Globus pallidus (tissue), 1 donor: ENCODE measurements at regions not wholly inside any gene's neighbourhood (a gene's known extent, or its start where the extent isn't known, plus 50 kb on each side); places are given as distances from the start of the nearest gene placed in this dataset.
"Not testable (repeated sequence)": the region's sequence is repeated elsewhere in the genome, so short reads cannot be mapped to it uniquely, and the experiment has no call there.

Source experiments
- DNase-seq: peaks from one replicate; pipeline ENCODE4 v3.0.0-alpha.2; 2015; ENCODE audit warnings: low spot score

- no peak for DNase-seq
Measured at GRCh38 chr3:178302966-178303930, 233.0 kb upstream of the KCNMB2 start.

GRCh38 chr3:178304758-178305467 is 231.3 kb upstream of the KCNMB2 start:
- DNase-seq = no peak

- no peak for DNase-seq
Measured at GRCh38 chr3:178306432-178307115, 229.7 kb upstream of the KCNMB2 start.

DNA sequence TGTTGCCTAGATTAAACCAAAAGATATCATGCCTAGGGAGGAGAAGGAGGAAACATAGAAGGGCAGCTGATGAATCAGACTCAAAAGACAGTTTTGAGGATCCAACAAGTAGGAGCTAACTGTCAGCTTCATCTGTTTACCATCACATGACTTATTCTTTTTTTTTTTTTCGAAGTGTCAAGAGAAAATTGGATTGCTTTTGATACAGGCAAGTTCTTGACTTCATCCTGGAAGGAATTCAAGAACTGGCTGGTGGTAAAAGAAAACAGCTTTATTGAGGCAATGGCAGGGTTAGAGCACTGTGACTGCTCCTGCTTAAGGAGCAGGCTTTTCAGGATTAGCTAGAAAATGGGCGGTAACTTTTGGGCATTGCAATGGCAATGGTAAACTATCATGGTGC is 227.5 kb upstream of the KCNMB2 start:
- DNase-seq = no peak

DNA sequence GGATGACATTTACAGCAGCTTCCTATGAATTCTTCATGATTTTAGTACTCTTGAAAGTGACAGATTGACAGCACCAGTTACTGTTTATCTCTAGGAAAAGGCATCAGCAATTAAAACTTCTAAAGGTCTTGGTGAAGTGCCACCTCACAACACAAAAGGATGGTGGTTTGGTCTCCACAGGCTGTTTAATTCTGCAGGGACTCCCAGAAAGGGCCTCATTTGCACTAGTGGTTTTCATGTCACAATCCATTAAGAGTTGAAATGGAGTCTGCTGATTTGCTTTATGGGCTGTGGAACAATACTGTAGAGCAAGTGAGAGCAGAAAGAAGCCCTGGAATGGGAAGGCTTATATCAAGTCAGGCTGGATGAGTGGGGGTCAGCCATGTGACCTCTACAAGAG is 225.3 kb upstream of the KCNMB2 start:
- no peak for DNase-seq

GRCh38 chr3:178313716-178314115 is 222.5 kb upstream of the KCNMB2 start:
- no peak for DNase-seq

DNA sequence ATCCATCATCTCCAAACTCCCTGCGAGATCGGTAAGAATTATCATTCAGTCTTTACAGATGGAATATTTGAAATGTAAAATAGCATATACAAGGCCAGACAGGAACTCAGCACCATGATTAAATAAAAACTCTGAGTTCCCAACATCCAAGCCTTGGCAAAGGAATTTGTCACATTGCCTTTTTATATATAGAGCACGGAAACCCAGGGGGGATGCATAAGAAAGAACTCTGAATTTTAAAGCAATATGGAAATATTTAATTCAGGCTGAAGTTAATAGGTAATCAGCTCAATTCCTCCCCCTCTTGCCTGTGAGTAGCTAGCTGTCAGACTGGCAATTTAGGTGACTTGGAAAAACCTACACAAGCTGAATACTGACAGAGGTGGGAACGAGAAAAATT is 217.9 kb upstream of the KCNMB2 start:
- DNase-seq = no peak

GRCh38 chr3:178318941-178319816 is 217.1 kb upstream of the KCNMB2 start:
- no peak for DNase-seq

DNA sequence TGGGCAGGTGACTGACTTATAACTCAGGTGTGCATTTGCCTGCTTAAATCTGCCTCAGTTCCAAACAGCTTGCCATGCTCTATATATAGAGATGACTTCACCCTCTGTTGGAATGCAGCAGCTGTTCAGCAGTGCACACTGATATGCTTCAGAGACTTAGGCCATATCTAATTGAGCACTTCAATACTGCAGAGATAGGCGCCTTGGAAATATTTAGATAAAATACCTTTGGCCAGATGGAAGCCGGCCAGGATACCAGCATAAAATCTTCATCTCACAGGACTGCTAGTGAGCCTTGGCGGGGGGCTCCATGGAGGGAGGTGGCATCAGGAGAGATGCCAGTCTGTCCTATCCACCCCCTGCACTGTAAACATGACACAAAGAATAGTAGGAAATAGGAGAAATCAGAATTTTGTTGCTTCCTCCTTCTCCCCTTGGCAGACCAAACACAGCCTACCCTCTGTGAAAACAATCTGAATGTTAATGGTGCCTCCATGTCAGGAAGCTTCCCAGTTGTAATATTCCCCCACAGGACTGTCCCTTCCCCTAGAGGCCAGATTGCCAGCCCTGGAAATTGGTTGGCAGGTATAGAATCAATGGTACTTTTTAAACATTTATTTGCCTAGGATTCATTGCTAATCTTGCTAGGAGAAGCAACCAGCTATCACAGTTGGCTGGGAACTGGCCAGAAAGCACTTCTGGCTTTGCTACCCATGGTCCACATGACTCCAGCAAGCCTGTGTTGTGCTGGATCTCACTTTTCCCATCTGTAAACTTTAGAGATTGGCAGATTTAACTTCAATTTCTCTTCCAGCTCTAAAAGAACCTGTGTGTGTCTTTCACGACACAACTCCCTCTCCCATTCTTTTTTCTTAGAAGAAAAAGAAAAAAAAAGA is 215.5 kb upstream of the KCNMB2 start:
- DNase-seq = no peak

DNA sequence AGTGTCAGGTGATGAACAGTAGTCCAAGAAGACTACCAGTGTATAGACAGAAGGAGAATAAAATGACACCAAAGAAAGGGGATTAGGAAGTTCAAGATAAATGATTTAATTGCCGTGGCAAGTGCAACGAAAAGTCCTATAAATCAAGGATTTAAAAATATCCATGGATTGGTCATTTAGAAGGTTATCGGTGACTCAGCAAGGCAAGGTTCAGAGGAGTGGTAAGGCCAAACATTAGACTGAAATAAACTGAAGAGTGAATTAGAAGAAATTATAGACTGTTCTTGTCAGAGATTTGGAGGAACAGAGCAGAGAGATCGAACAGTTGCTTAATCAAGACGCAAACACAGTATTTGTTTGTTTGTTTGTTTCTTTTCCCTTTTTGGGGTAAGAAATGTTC is 211.9 kb upstream of the KCNMB2 start:
- no peak for DNase-seq

DNA sequence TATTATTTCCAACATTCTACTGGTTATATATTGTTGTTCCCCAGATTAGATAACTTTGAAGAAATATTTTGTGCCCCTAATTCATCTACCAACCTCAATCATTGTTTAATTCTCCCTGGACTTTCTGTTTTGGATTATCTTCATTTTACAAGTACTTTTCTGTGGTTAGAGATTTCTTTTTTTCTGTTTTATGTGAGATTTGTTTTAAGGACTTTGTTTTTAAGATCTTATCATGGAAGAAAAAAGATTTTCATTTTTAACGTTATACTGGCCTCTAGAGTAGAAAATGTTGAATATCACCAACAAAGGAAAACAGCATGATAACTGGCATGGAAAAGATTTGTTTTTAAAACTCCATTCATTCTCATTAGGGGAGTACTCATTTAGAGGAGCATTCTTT is 210.9 kb upstream of the KCNMB2 start:
- peak; percentile 35 for DNase-seq

GRCh38 chr3:178329936-178330335 is 206.3 kb upstream of the KCNMB2 start:
- no peak for DNase-seq

DNA sequence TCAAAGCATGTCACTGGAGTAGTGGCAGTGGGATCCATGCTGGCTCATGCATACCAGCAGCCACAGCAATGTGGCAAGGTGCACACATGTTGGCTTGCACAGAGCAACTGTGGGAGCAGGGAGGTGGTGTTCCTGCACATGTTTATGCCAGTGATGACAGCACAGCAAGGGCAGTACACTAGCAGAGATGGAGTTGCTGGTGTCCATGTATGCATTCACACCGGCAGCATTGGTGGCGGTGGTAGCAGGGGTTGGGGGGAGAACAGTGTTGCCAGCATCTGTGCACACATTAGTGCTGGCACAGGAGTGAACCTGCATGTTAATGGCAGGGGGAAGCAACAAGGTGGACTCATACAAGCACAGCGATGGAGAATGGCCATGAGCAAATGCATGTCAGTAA is 202.0 kb upstream of the KCNMB2 start:
- no peak for DNase-seq

DNA sequence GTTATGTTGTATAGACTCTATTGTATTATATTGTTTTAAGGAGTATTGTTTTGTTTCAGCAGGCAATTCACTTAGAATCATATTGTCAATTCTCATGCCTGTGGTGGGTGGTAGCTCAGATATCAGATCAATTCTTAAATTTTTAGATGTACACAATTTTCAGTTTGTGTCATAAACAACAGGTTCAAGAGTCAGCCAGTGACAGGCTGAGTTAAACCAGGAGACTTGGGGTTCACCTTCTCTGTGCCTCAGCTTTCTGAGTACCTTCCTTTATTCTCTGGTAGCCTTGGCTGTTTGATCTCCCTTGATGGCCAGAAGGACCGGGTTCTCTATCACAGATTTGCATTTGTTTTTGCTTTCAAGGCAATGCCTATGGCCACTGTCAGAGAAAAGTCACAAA is 199.9 kb upstream of the KCNMB2 start:
- DNase-seq = no peak

GRCh38 chr3:178340506-178340905 is 195.7 kb upstream of the KCNMB2 start:
- no peak for DNase-seq

- no peak for DNase-seq
Measured at GRCh38 chr3:178341636-178342035, 194.6 kb upstream of the KCNMB2 start.

- no peak for DNase-seq
Measured at GRCh38 chr3:178342111-178342510, 194.1 kb upstream of the KCNMB2 start.

- no peak for DNase-seq
Measured at GRCh38 chr3:178343433-178344038, 192.7 kb upstream of the KCNMB2 start.

DNA sequence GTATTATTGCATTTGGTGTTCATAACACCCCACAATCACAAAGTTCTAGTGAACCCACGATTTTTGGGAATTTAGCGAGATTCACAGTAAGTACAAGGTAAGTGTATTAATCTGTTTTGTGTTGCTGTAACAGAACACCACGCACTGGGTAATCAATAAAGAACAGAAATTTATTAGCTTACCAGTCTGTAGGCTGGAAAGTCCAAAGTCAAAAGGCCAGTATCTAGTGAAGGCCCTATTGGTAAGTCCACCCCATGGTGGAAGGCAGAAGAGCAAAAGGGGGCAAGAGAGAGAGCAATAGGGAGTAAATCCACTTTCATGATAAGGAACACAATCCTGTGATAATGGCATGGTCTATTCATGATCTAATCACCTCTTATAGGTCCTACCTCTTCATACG is 190.3 kb upstream of the KCNMB2 start:
- DNase-seq = no peak

- not testable (repeated sequence) for DNase-seq
Measured at GRCh38 chr3:178348561-178349217, 187.5 kb upstream of the KCNMB2 start.
